ENCODE measurements at regions not wholly inside any gene's neighbourhood (a gene's known extent, or its start where the extent isn't known, plus 50 kb on each side); places are given as distances from the start of the nearest gene placed in this dataset.

DNA sequence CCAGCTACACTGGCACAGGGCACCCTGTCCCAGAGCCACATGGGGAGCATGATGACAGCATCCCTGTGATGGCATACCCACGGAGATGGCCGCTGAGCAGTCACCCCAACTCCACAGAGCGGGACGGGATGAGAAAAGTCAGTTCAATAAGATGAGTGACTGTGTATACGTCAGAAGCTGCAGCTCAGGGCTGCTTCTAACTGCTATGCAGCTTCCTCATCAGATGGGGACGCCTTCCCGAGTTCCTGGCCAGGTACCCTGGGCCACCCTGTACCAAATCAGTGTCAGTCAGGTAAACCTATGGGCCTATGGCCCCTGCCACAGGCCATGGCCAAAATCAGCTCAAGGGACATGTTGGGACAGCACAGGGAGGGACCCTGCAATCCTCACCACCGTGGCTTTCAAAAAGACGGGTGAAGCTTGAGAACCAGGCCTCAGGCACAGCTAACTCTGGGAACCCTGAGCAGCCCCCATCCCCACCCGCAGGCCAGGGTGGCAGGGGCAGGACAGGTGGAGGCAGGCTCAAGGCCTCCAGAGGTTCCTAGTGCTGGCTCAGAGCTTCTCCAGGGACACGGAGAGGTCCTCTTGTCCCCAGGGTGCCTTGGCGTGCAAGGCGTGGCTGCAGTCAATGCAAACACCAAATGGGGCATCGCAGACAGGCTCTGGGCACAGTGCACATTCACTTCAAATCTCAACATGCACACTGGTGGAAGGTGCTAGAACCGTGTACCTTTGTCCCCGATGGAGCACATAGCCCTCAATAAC is 122.4 kb downstream of the TUBA3C start:
- TF ChIP-seq, protein P1, sequence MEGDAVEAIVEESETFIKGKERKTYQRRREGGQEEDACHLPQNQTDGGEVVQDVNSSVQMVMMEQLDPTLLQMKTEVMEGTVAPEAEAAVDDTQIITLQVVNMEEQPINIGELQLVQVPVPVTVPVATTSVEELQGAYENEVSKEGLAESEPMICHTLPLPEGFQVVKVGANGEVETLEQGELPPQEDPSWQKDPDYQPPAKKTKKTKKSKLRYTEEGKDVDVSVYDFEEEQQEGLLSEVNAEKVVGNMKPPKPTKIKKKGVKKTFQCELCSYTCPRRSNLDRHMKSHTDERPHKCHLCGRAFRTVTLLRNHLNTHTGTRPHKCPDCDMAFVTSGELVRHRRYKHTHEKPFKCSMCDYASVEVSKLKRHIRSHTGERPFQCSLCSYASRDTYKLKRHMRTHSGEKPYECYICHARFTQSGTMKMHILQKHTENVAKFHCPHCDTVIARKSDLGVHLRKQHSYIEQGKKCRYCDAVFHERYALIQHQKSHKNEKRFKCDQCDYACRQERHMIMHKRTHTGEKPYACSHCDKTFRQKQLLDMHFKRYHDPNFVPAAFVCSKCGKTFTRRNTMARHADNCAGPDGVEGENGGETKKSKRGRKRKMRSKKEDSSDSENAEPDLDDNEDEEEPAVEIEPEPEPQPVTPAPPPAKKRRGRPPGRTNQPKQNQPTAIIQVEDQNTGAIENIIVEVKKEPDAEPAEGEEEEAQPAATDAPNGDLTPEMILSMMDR (IDR thresholded peaks at IDR 0.05; ENCODE audit: low read depth, low read length) = no peak
- no peak for TF ChIP-seq EZH2phosphoT487 (IDR thresholded peaks at IDR 0.05; ENCODE audit: low read depth)
